ENCODE measurements at regions not wholly inside any gene's neighbourhood (a gene's known extent, or its start where the extent isn't known, plus 50 kb on each side); places are given as distances from the start of the nearest gene placed in this dataset.

- DNase-seq, result no peak
- Histone ChIP-seq H3K4me3 (no peak overlapping the region), H3K4me1 (no peaks in the 10 kb centered on the region), H3K27ac (no peak overlapping the region), H3K27me3 (no peaks in the 10 kb centered on the region), H3K9me3 (no peaks in the 10 kb centered on the region), H3K36me3 (no peaks in the 10 kb centered on the region)
- intact Hi-C loops (cut with DNase I; ENCODE audit: low total_unique reads) (loop anchor here (1.0 kb wide), 1 partner anchor 20 kb away; no protein-coding TSS in a partner anchor), in situ Hi-C loops (cut with MboI; ENCODE audit: low pct_ligation_motif_present in 1 of 4, low pct_unique_long_range_greater_than_20kb in 1 of 4, low sequenced_read_pairs in 3 of 4) (no loop called here)
- no peak for TF ChIP-seq EP300 (IDR thresholded peaks at IDR 0.05; ENCODE audit: low read depth)
- no peak for TF ChIP-seq CTCF (IDR thresholded peaks at IDR 0.05)
- TF ChIP-seq POLR2AphosphoS5 (IDR thresholded peaks at IDR 0.05), result no peak
- TF ChIP-seq POLR2A (IDR thresholded peaks at IDR 0.05), result no peak
- 60 to 100% methylated on average over 1 to 2 of the region's 2 CpGs for WGBS, 2 donors (ENCODE audit: low coverage in 1 of 2)
These were observed 1581.2 kb upstream of the WWC1 start for GRCh38 chr5:166710271-166710670.

- WGBS, 2 donors (ENCODE audit: low coverage in 1 of 2), result 66 to 83% methylated on average over 1 of the region's 1 CpG
These were observed 1578.8 kb upstream of the WWC1 start for GRCh38 chr5:166712447-166713185.

GRCh38 chr5:166713295-166713694 is 1578.2 kb upstream of the WWC1 start:
- in situ Hi-C loops (cut with MboI; ENCODE audit: low pct_ligation_motif_present in 1 of 4, low pct_unique_long_range_greater_than_20kb in 1 of 4, low sequenced_read_pairs in 3 of 4) (no loop called here), intact Hi-C loops (cut with DNase I; ENCODE audit: low total_unique reads) (no loop called here)
- Histone ChIP-seq H3K27me3 (no peaks in the 10 kb centered on the region), H3K4me1 (no peaks in the 10 kb centered on the region), H3K36me3 (no peaks in the 10 kb centered on the region), H3K27ac (no peak overlapping the region), H3K4me3 (no peak overlapping the region), H3K9me3 (no peaks in the 10 kb centered on the region)
- 43 to 52% methylated on average over 4 to 8 of the region's 8 CpGs for WGBS, 2 donors (ENCODE audit: low coverage in 1 of 2)
- TF ChIP-seq POLR2A (IDR thresholded peaks at IDR 0.05) (no peak), POLR2AphosphoS5 (IDR thresholded peaks at IDR 0.05) (no peak), EP300 (IDR thresholded peaks at IDR 0.05; ENCODE audit: low read depth) (no peak), CTCF (IDR thresholded peaks at IDR 0.05) (no peak)
- no peak for DNase-seq

More at GRCh38 chr5:166712447-166713185, 1578.8 kb upstream of the WWC1 start:
- intact Hi-C loops (cut with DNase I; ENCODE audit: low total_unique reads), result no loop called here
- Histone ChIP-seq H3K36me3 (no peaks in the 10 kb centered on the region), H3K4me3 (no peak overlapping the region), H3K4me1 (no peaks in the 10 kb centered on the region), H3K27ac (no peak overlapping the region), H3K9me3 (no peaks in the 10 kb centered on the region), H3K27me3 (no peaks in the 10 kb centered on the region)
- in situ Hi-C loops (cut with MboI; ENCODE audit: low pct_ligation_motif_present in 1 of 4, low pct_unique_long_range_greater_than_20kb in 1 of 4, low sequenced_read_pairs in 3 of 4), result no loop called here
- no peak for TF ChIP-seq POLR2AphosphoS5 (IDR thresholded peaks at IDR 0.05)
- TF ChIP-seq POLR2A (IDR thresholded peaks at IDR 0.05), result no peak
- TF ChIP-seq EP300 (IDR thresholded peaks at IDR 0.05; ENCODE audit: low read depth), result no peak
- TF ChIP-seq CTCF (IDR thresholded peaks at IDR 0.05), result no peak
- DNase-seq, result no peak

GRCh38 chr5:166716856-166717492 is 1574.5 kb upstream of the WWC1 start:
- no peak for DNase-seq
- H3K27ac ChIP-seq, result no peak overlapping the region
- no peaks in the 10 kb centered on the region for H3K27me3 ChIP-seq
- WGBS, 2 donors (ENCODE audit: low coverage in 1 of 2), result 76 to 86% methylated on average over 5 to 6 of the region's 6 CpGs
- no peaks in the 10 kb centered on the region for H3K36me3 ChIP-seq
- intact Hi-C loops (cut with DNase I; ENCODE audit: low total_unique reads) (no loop called here), in situ Hi-C loops (cut with MboI; ENCODE audit: low pct_ligation_motif_present in 1 of 4, low pct_unique_long_range_greater_than_20kb in 1 of 4, low sequenced_read_pairs in 3 of 4) (no loop called here)
- no peaks in the 10 kb centered on the region for H3K4me1 ChIP-seq
- TF ChIP-seq POLR2AphosphoS5 (IDR thresholded peaks at IDR 0.05) (no peak), EP300 (IDR thresholded peaks at IDR 0.05; ENCODE audit: low read depth) (no peak), POLR2A (IDR thresholded peaks at IDR 0.05) (no peak), CTCF (IDR thresholded peaks at IDR 0.05) (no peak)
- no peak overlapping the region for H3K4me3 ChIP-seq
- H3K9me3 ChIP-seq, result no peaks in the 10 kb centered on the region

Measured in transverse colon (tissue), 4 donors.